ENCODE measurements at regions not wholly inside any gene's neighbourhood (a gene's known extent, or its start where the extent isn't known, plus 50 kb on each side); places are given as distances from the start of the nearest gene placed in this dataset.
A peak's percentile ranks its signal among the peaks of the same experiment; 100 is the strongest.

GRCh38 chr13:52968074-52968700 lies 60.4 kb upstream of the OLFM4 start:
- Histone ChIP-seq H3K9me3 (no peaks in the 10 kb centered on the region), H3K4me1 (no peaks in the 10 kb centered on the region), H3K4me3 (no peak overlapping the region), H3K4me2 (no peak overlapping the region), H3K27ac (no peak overlapping the region)
- FAIRE-seq (no peak), DNase-seq (ENCODE audit: low read depth in 1 of 2, low spot score in 1 of 2) (peak; percentile 44 to 66), ATAC-seq (peak; percentile 97 to 98)
- CTCF ChIA-PET: interaction anchor here (0.6 to 2.8 kb wide), 26 partner anchors 8 to 398 kb away, joined by 3 to 27 read pairs (median 4); no protein-coding TSS in a partner anchor
- POLR2A ChIA-PET: interaction anchor here (1.1 kb wide), 1 partner anchor 316 kb away, joined by 3 read pairs; the partner anchor contains the start of gene SUGT1
- 7% methylated on average over 13 of the region's 13 CpGs for WGBS (ENCODE audit: missing lambda C conversion rate)
- TF ChIP-seq HEYL (CRISPR knock-in tag; IDR thresholded peaks at IDR 0.05): no peak
- peak; percentile 89 for TF ChIP-seq CTCF (IDR thresholded peaks at IDR 0.05)
- TF ChIP-seq ZFP36 (IDR thresholded peaks at IDR 0.05; ENCODE audit: borderline replicate concordance, partially characterized antibody): no peak
- no peak for TF ChIP-seq RCOR1 (IDR thresholded peaks at IDR 0.05; ENCODE audit: low read depth, low read length)
- TF ChIP-seq JUN (IDR thresholded peaks at IDR 0.05): no peak
- no peak for TF ChIP-seq NPAS2 (CRISPR knock-in tag; IDR thresholded peaks at IDR 0.05; ENCODE audit: borderline replicate concordance)
- TF ChIP-seq NFE2L2 (conservative IDR thresholded peaks at IDR 0.05; ENCODE audit: low read length): no peak
- no peak for TF ChIP-seq PHF8 (IDR thresholded peaks at IDR 0.05; ENCODE audit: borderline replicate concordance, low read depth)
- no peak for TF ChIP-seq GATA3 (IDR thresholded peaks at IDR 0.05; ENCODE audit: borderline replicate concordance)
- TF ChIP-seq POLR2A (IDR thresholded peaks at IDR 0.05; ENCODE audit: low read length): no peak
- no peak for TF ChIP-seq E2F6 (IDR thresholded peaks at IDR 0.05; ENCODE audit: borderline replicate concordance, low read depth)
- TF ChIP-seq TP53 (CRISPR knock-in tag; IDR thresholded peaks at IDR 0.05): no peak
- no peak for TF ChIP-seq HMGXB4 (CRISPR knock-in tag; IDR thresholded peaks at IDR 0.05; ENCODE audit: borderline replicate concordance)
- TF ChIP-seq CHD2 (IDR thresholded peaks at IDR 0.05; ENCODE audit: low read length, partially characterized antibody): no peak
- TF ChIP-seq FOSL2 (IDR thresholded peaks at IDR 0.05): no peak
- TF ChIP-seq FOSL2 (CRISPR knock-in tag; IDR thresholded peaks at IDR 0.05): no peak
- TF ChIP-seq MAFK (IDR thresholded peaks at IDR 0.05; ENCODE audit: partially characterized antibody): no peak
- no peak for TF ChIP-seq FOSB (CRISPR knock-in tag; IDR thresholded peaks at IDR 0.05)
- peak; percentile 38 to 83; a peak in 3 of 4 replicates for TF ChIP-seq CEBPB (IDR thresholded peaks at IDR 0.05)
- TF ChIP-seq KDM5A (IDR thresholded peaks at IDR 0.05): no peak
- no peak for TF ChIP-seq ESRRA (IDR thresholded peaks at IDR 0.05; ENCODE audit: borderline replicate concordance, low read length)
- peak; percentile 62 to 66 for TF ChIP-seq RAD21 (conservative IDR thresholded peaks at IDR 0.05 in 1 of 2, IDR thresholded peaks at IDR 0.05 in 1 of 2)
- no peak for TF ChIP-seq PBX3 (IDR thresholded peaks at IDR 0.05)
- no peak for TF ChIP-seq EHF (CRISPR knock-in tag; IDR thresholded peaks at IDR 0.05)
- TF ChIP-seq ZNF302 (CRISPR knock-in tag; IDR thresholded peaks at IDR 0.05): no peak
- no peak for TF ChIP-seq HDAC2 (IDR thresholded peaks at IDR 0.05)
- TF ChIP-seq MYC (IDR thresholded peaks at IDR 0.05; ENCODE audit: borderline replicate concordance, low read length): no peak
- no peak for TF ChIP-seq CBX8 (IDR thresholded peaks at IDR 0.05)
- TF ChIP-seq HOXB13 (CRISPR knock-in tag; IDR thresholded peaks at IDR 0.05; ENCODE audit: low read depth): no peak
- no peak for TF ChIP-seq KDM1A (IDR thresholded peaks at IDR 0.05; ENCODE audit: low read depth)
- peak; percentile 63; the same call in 1 of the 2 replicates for TF ChIP-seq EHMT2 (IDR thresholded peaks at IDR 0.05; ENCODE audit: low read depth)
- no peak for TF ChIP-seq MAZ (IDR thresholded peaks at IDR 0.05; ENCODE audit: borderline replicate concordance, low read depth, low read length)
- no peak for TF ChIP-seq CBX2 (IDR thresholded peaks at IDR 0.05; ENCODE audit: borderline replicate concordance, low read depth)
- TF ChIP-seq SMC3 (IDR thresholded peaks at IDR 0.05): peak; percentile 73
- TF ChIP-seq HOXA7 (CRISPR knock-in tag; IDR thresholded peaks at IDR 0.05): no peak
- TF ChIP-seq CHD4 (IDR thresholded peaks at IDR 0.05; ENCODE audit: borderline replicate concordance): no peak
- TF ChIP-seq SREBF2 (IDR thresholded peaks at IDR 0.05): no peak
- no peak for TF ChIP-seq BHLHE40 (IDR thresholded peaks at IDR 0.05; ENCODE audit: low read depth, low read length)
- no peak for TF ChIP-seq EP300 (IDR thresholded peaks at IDR 0.05)

All from A549 (cell line).